ENCODE measurements at regions not wholly inside any gene's neighbourhood (a gene's known extent, or its start where the extent isn't known, plus 50 kb on each side); places are given as distances from the start of the nearest gene placed in this dataset.

GRCh38 chr2:51401546-51401945, 369.6 kb upstream of the NRXN1 start:
- H3K4me1 ChIP-seq: no peaks in the 10 kb centered on the region
- no peaks in the 10 kb centered on the region for H3K36me3 ChIP-seq
- TF ChIP-seq EP300 (IDR thresholded peaks at IDR 0.05; ENCODE audit: low read depth) (no peak), POLR2AphosphoS5 (IDR thresholded peaks at IDR 0.05) (no peak), POLR2A (IDR thresholded peaks at IDR 0.05) (no peak)
- TF ChIP-seq, protein P1, sequence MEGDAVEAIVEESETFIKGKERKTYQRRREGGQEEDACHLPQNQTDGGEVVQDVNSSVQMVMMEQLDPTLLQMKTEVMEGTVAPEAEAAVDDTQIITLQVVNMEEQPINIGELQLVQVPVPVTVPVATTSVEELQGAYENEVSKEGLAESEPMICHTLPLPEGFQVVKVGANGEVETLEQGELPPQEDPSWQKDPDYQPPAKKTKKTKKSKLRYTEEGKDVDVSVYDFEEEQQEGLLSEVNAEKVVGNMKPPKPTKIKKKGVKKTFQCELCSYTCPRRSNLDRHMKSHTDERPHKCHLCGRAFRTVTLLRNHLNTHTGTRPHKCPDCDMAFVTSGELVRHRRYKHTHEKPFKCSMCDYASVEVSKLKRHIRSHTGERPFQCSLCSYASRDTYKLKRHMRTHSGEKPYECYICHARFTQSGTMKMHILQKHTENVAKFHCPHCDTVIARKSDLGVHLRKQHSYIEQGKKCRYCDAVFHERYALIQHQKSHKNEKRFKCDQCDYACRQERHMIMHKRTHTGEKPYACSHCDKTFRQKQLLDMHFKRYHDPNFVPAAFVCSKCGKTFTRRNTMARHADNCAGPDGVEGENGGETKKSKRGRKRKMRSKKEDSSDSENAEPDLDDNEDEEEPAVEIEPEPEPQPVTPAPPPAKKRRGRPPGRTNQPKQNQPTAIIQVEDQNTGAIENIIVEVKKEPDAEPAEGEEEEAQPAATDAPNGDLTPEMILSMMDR (IDR thresholded peaks at IDR 0.05): no peak
- intact Hi-C loops (cut with DNase I; ENCODE audit: low total_unique reads): no loop called here
- DNase-seq: no peak
- H3K4me3 ChIP-seq: no peak overlapping the region
- H3K27me3 ChIP-seq: no peaks in the 10 kb centered on the region
- 50 to 75% methylated on average over 3 to 5 of the region's 5 CpGs for WGBS, 2 donors (ENCODE audit: low coverage in 1 of 2)
- in situ Hi-C loops (cut with MboI; ENCODE audit: low pct_ligation_motif_present in 1 of 4, low pct_unique_long_range_greater_than_20kb in 1 of 4, low sequenced_read_pairs in 3 of 4): no loop called here
- H3K9me3 ChIP-seq: no peaks in the 10 kb centered on the region
- H3K27ac ChIP-seq: no peak overlapping the region

GRCh38 chr2:51387235-51387634, 355.3 kb upstream of the NRXN1 start:
- in situ Hi-C loops (cut with MboI; ENCODE audit: low pct_ligation_motif_present in 1 of 4, low pct_unique_long_range_greater_than_20kb in 1 of 4, low sequenced_read_pairs in 3 of 4) (no loop called here), intact Hi-C loops (cut with DNase I; ENCODE audit: low total_unique reads) (no loop called here)
- H3K9me3 ChIP-seq: no peaks in the 10 kb centered on the region
- DNase-seq: no peak
- H3K36me3 ChIP-seq: no peaks in the 10 kb centered on the region
- H3K4me3 ChIP-seq: no peak overlapping the region
- no peak overlapping the region for H3K27ac ChIP-seq
- no peaks in the 10 kb centered on the region for H3K27me3 ChIP-seq
- TF ChIP-seq, protein P1 (IDR thresholded peaks at IDR 0.05): no peak
- TF ChIP-seq POLR2A (IDR thresholded peaks at IDR 0.05) (no peak), POLR2AphosphoS5 (IDR thresholded peaks at IDR 0.05) (no peak), EP300 (IDR thresholded peaks at IDR 0.05; ENCODE audit: low read depth) (no peak)
- H3K4me1 ChIP-seq: no peaks in the 10 kb centered on the region

DNA sequence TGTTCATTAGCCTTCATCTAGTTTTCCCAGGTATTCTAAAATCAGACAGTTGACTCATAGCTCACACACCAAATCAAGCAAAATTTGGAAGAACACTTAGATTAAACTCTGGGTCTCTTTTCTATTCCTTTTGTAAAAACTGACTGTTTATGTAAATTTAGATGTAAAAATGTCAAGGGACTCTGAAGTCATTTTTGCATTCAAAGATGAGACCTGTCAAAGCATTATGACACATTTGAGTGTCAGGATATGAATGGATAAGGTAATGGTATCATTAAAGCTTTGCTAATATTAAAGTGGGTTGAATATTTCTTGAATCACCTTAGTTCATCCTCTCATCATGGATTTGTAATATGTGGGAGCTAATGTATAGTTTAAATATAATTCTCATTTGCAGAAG, 348.1 kb upstream of the NRXN1 start:
- H3K27ac ChIP-seq: no peak overlapping the region
- no peak overlapping the region for H3K4me3 ChIP-seq
- no peaks in the 10 kb centered on the region for H3K36me3 ChIP-seq
- DNase-seq: no peak
- no peaks in the 10 kb centered on the region for H3K9me3 ChIP-seq
- intact Hi-C loops (cut with DNase I; ENCODE audit: low total_unique reads) (no loop called here), in situ Hi-C loops (cut with MboI; ENCODE audit: low pct_ligation_motif_present in 1 of 4, low pct_unique_long_range_greater_than_20kb in 1 of 4, low sequenced_read_pairs in 3 of 4) (no loop called here)
- TF ChIP-seq POLR2A (IDR thresholded peaks at IDR 0.05) (no peak), POLR2AphosphoS5 (IDR thresholded peaks at IDR 0.05) (no peak), EP300 (IDR thresholded peaks at IDR 0.05; ENCODE audit: low read depth) (no peak)
- TF ChIP-seq, protein P1 (IDR thresholded peaks at IDR 0.05): no peak
- H3K27me3 ChIP-seq: no peaks in the 10 kb centered on the region
- H3K4me1 ChIP-seq: no peaks in the 10 kb centered on the region

DNA sequence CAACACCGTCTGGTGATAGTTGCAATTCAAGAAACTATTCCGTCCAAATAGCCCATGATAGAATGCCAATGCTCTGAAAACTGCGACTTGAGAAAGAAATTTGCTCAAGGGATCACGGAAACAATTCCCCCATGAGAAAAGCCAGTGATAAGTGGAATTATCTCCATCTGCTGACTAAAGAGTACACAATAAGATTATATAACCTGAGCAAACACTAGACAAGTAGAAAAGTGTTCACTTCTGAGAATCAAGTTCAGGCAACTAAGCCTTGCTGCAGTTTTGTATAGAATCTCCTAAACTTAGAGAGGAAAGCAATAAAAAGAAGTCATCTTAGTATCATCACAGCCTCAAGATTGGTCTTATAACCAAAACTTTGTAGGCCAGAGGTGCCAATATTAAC, 336.3 kb upstream of the NRXN1 start:
- 58 to 70% methylated on average over 4 of the region's 4 CpGs for WGBS, 2 donors (ENCODE audit: low coverage in 1 of 2)
- no peak for DNase-seq
- Histone ChIP-seq H3K4me3 (no peak overlapping the region), H3K27me3 (no peaks in the 10 kb centered on the region), H3K27ac (no peak overlapping the region), H3K36me3 (no peaks in the 10 kb centered on the region), H3K9me3 (no peaks in the 10 kb centered on the region), H3K4me1 (no peaks in the 10 kb centered on the region)
- TF ChIP-seq, protein P1 (IDR thresholded peaks at IDR 0.05): no peak
- in situ Hi-C loops (cut with MboI; ENCODE audit: low pct_ligation_motif_present in 1 of 4, low pct_unique_long_range_greater_than_20kb in 1 of 4, low sequenced_read_pairs in 3 of 4) (no loop called here), intact Hi-C loops (cut with DNase I; ENCODE audit: low total_unique reads) (no loop called here)

Data from transverse colon (tissue), 4 donors.